NB4 (cell line): ENCODE measurements at regions not wholly inside any gene's neighbourhood (a gene's known extent, or its start where the extent isn't known, plus 50 kb on each side); places are given as distances from the start of the nearest gene placed in this dataset.

Experiments used
- TF ChIP-seq, protein P1 (sequence below): IDR thresholded peaks from one replicate; pipeline ENCODE4 v1.5.1; 2012; ENCODE audit warnings: low read depth, low read length
- TF ChIP-seq, protein P2 (sequence below): IDR thresholded peaks from 2 replicates; pipeline ENCODE4 v1.6.1; 2011; ENCODE audit warnings: low read depth, low read length

DNA sequence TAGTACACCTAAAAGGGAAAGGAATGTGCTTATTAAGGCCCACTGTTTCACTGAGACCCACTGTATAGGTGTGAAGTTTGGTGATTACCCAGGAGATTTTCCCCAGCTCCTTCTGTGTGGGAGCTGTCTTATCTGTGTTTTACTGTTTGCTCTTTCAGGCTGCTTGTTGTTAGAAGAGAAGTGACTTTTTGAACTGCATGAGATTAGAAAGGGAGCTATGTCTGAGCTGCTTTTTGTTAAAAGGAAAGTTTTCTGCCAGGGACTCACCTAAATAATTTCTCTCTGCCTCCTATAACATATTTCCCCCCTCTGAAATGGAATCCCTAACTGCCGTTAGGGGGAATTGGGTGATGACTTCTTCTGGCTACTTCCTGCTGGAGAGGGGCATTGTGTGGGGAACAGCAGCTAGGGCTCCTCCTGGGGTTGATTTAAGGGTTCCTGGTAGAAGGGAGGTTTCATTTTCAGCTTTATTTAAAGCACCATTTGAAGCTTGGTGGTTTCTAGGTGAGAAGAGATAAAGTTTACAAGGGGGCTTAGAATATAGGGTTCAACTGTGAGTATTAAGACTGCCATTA is 77.1 kb upstream of the ATP11B start:
- TF ChIP-seq, protein P1, sequence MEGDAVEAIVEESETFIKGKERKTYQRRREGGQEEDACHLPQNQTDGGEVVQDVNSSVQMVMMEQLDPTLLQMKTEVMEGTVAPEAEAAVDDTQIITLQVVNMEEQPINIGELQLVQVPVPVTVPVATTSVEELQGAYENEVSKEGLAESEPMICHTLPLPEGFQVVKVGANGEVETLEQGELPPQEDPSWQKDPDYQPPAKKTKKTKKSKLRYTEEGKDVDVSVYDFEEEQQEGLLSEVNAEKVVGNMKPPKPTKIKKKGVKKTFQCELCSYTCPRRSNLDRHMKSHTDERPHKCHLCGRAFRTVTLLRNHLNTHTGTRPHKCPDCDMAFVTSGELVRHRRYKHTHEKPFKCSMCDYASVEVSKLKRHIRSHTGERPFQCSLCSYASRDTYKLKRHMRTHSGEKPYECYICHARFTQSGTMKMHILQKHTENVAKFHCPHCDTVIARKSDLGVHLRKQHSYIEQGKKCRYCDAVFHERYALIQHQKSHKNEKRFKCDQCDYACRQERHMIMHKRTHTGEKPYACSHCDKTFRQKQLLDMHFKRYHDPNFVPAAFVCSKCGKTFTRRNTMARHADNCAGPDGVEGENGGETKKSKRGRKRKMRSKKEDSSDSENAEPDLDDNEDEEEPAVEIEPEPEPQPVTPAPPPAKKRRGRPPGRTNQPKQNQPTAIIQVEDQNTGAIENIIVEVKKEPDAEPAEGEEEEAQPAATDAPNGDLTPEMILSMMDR, result no peak
- TF ChIP-seq, protein P2, sequence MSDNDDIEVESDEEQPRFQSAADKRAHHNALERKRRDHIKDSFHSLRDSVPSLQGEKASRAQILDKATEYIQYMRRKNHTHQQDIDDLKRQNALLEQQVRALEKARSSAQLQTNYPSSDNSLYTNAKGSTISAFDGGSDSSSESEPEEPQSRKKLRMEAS, result no peak
